Activated T-cell treated with anti-CD3 and anti-CD28 coated beads, Interleukin-2, amount 50 U/mL, for 24 hours (primary cell): ENCODE measurements at regions not wholly inside any gene's neighbourhood (a gene's known extent, or its start where the extent isn't known, plus 50 kb on each side); places are given as distances from the start of the nearest gene placed in this dataset.
"Not testable (repeated sequence)": the region's sequence is repeated elsewhere in the genome, so short reads cannot be mapped to it uniquely, and the experiment has no call there.

ENCODE experiments used
- DNase-seq: peaks from one replicate; pipeline ENCODE4 v3.0.0-alpha.2; 2020
- H3K27ac Mint-ChIP-seq: 2 replicates; pipeline ENCODE4 v1.8.0; 2020; ENCODE audit warnings: mild to moderate bottlenecking, mixed read lengths
- H3K27me3 Mint-ChIP-seq: 2 replicates; pipeline ENCODE4 v1.8.0; 2020; ENCODE audit warnings: mixed read lengths
- H3K36me3 Mint-ChIP-seq: 2 replicates; pipeline ENCODE4 v1.8.0; 2020; ENCODE audit warnings: low read depth, mixed read lengths
- H3K4me1 Mint-ChIP-seq: 2 replicates; pipeline ENCODE4 v1.8.0; 2020; ENCODE audit warnings: low read depth, mixed read lengths
- H3K4me3 Mint-ChIP-seq: 2 replicates; pipeline ENCODE4 v1.8.0; 2020; ENCODE audit warnings: mild to moderate bottlenecking, moderate library complexity, mixed read lengths
- H3K9me3 Mint-ChIP-seq: 2 replicates; pipeline ENCODE4 v1.8.0; 2020; ENCODE audit warnings: mixed read lengths

GRCh38 chr10:23980094-23980493 lies 228.8 kb upstream of the KIAA1217 start:
- Mint-ChIP-seq H3K27ac (no peak overlapping the region), H3K27me3 (peaks cover 2% of the 10 kb centered on the region), H3K4me3 (no peak overlapping the region), H3K9me3 (peaks cover 6% of the 10 kb centered on the region), H3K36me3 (no peaks in the 10 kb centered on the region), H3K4me1 (no peaks in the 10 kb centered on the region)
- DNase-seq = no peak

- H3K27me3 Mint-ChIP-seq = peaks cover 2% of the 10 kb centered on the region
- no peak for DNase-seq
- H3K4me3 Mint-ChIP-seq = no peak overlapping the region
- peaks cover 6% of the 10 kb centered on the region for H3K9me3 Mint-ChIP-seq
- H3K4me1 Mint-ChIP-seq = no peaks in the 10 kb centered on the region
- no peaks in the 10 kb centered on the region for H3K36me3 Mint-ChIP-seq
- no peak overlapping the region for H3K27ac Mint-ChIP-seq
Observed at GRCh38 chr10:23981520-23982309, 227.2 kb upstream of the KIAA1217 start.

GRCh38 chr10:23984405-23984804 lies 224.5 kb upstream of the KIAA1217 start:
- not testable (repeated sequence) for H3K27me3 Mint-ChIP-seq, H3K9me3 Mint-ChIP-seq, H3K27ac Mint-ChIP-seq, H3K36me3 Mint-ChIP-seq, H3K4me3 Mint-ChIP-seq, H3K4me1 Mint-ChIP-seq, DNase-seq

- Mint-ChIP-seq H3K27ac (no peak overlapping the region), H3K4me3 (no peak overlapping the region), H3K4me1 (no peaks in the 10 kb centered on the region), H3K36me3 (no peaks in the 10 kb centered on the region), H3K27me3 (no peaks in the 10 kb centered on the region), H3K9me3 (peaks cover 6% of the 10 kb centered on the region)
- no peak for DNase-seq
Observed at GRCh38 chr10:23988006-23988405, 220.9 kb upstream of the KIAA1217 start.

- no peak for DNase-seq
- H3K27me3 Mint-ChIP-seq = no peaks in the 10 kb centered on the region
- H3K4me1 Mint-ChIP-seq = no peaks in the 10 kb centered on the region
- no peaks in the 10 kb centered on the region for H3K9me3 Mint-ChIP-seq
- H3K36me3 Mint-ChIP-seq = no peaks in the 10 kb centered on the region
- H3K4me3 Mint-ChIP-seq = no peak overlapping the region
- H3K27ac Mint-ChIP-seq = no peak overlapping the region
Observed at GRCh38 chr10:23994459-23995046, 214.4 kb upstream of the KIAA1217 start.

GRCh38 chr10:23999445-23999844 lies 209.5 kb upstream of the KIAA1217 start:
- no peak for DNase-seq
- Mint-ChIP-seq H3K4me1 (no peaks in the 10 kb centered on the region), H3K9me3 (peaks cover 2% of the 10 kb centered on the region), H3K27me3 (no peaks in the 10 kb centered on the region), H3K4me3 (no peak overlapping the region), H3K36me3 (no peaks in the 10 kb centered on the region), H3K27ac (no peak overlapping the region)

- Mint-ChIP-seq H3K27ac (no peak overlapping the region), H3K4me1 (no peaks in the 10 kb centered on the region), H3K36me3 (no peaks in the 10 kb centered on the region), H3K27me3 (no peaks in the 10 kb centered on the region), H3K9me3 (peaks cover 2% of the 10 kb centered on the region), H3K4me3 (no peak overlapping the region)
- no peak for DNase-seq
Observed at GRCh38 chr10:24000271-24000813, 208.6 kb upstream of the KIAA1217 start.

- DNase-seq = no peak
- peaks cover 2% of the 10 kb centered on the region for H3K9me3 Mint-ChIP-seq
- no peak overlapping the region for H3K4me3 Mint-ChIP-seq
- H3K27ac Mint-ChIP-seq = no peak overlapping the region
- no peaks in the 10 kb centered on the region for H3K36me3 Mint-ChIP-seq
- H3K27me3 Mint-ChIP-seq = peaks cover 6% of the 10 kb centered on the region
- no peaks in the 10 kb centered on the region for H3K4me1 Mint-ChIP-seq
Observed at GRCh38 chr10:24006741-24007140, 202.2 kb upstream of the KIAA1217 start.

GRCh38 chr10:24007359-24007758 lies 201.6 kb upstream of the KIAA1217 start:
- DNase-seq = no peak
- no peaks in the 10 kb centered on the region for H3K36me3 Mint-ChIP-seq
- H3K9me3 Mint-ChIP-seq = peaks cover 2% of the 10 kb centered on the region
- peaks cover 6% of the 10 kb centered on the region for H3K27me3 Mint-ChIP-seq
- no peak overlapping the region for H3K4me3 Mint-ChIP-seq
- H3K27ac Mint-ChIP-seq = no peak overlapping the region
- H3K4me1 Mint-ChIP-seq = no peaks in the 10 kb centered on the region

- no peak for DNase-seq
Observed at GRCh38 chr10:24008164-24009091, 200.5 kb upstream of the KIAA1217 start.

GRCh38 chr10:24009115-24009514 lies 199.8 kb upstream of the KIAA1217 start:
- Mint-ChIP-seq H3K27ac (no peak overlapping the region), H3K9me3 (no peaks in the 10 kb centered on the region), H3K4me1 (no peaks in the 10 kb centered on the region), H3K4me3 (no peak overlapping the region), H3K36me3 (no peaks in the 10 kb centered on the region), H3K27me3 (peaks cover 6% of the 10 kb centered on the region)
- no peak for DNase-seq

More at GRCh38 chr10:24008164-24009091, 200.5 kb upstream of the KIAA1217 start:
- H3K27ac Mint-ChIP-seq = no peak overlapping the region
- H3K27me3 Mint-ChIP-seq = peaks cover 6% of the 10 kb centered on the region
- H3K4me1 Mint-ChIP-seq = no peaks in the 10 kb centered on the region
- no peaks in the 10 kb centered on the region for H3K36me3 Mint-ChIP-seq
- H3K9me3 Mint-ChIP-seq = peaks cover under 1% of the 10 kb centered on the region
- H3K4me3 Mint-ChIP-seq = no peak overlapping the region

- Mint-ChIP-seq H3K4me3 (no peak overlapping the region), H3K4me1 (no peaks in the 10 kb centered on the region), H3K36me3 (no peaks in the 10 kb centered on the region), H3K9me3 (no peaks in the 10 kb centered on the region), H3K27ac (no peak overlapping the region), H3K27me3 (peaks cover 6% of the 10 kb centered on the region)
- no peak for DNase-seq
Observed at GRCh38 chr10:24009736-24010135, 199.2 kb upstream of the KIAA1217 start.

GRCh38 chr10:24010436-24010970 lies 198.4 kb upstream of the KIAA1217 start:
- no peak overlapping the region for H3K27ac Mint-ChIP-seq
- peaks cover 6% of the 10 kb centered on the region for H3K27me3 Mint-ChIP-seq
- H3K4me1 Mint-ChIP-seq = no peaks in the 10 kb centered on the region
- H3K36me3 Mint-ChIP-seq = no peaks in the 10 kb centered on the region
- H3K4me3 Mint-ChIP-seq = no peak overlapping the region
- DNase-seq = no peak
- no peaks in the 10 kb centered on the region for H3K9me3 Mint-ChIP-seq

GRCh38 chr10:24012249-24012803 lies 196.6 kb upstream of the KIAA1217 start:
- Mint-ChIP-seq H3K4me1 (no peaks in the 10 kb centered on the region), H3K4me3 (no peak overlapping the region), H3K9me3 (no peaks in the 10 kb centered on the region), H3K36me3 (no peaks in the 10 kb centered on the region), H3K27ac (no peak overlapping the region), H3K27me3 (peaks cover 6% of the 10 kb centered on the region)
- DNase-seq = no peak
